Vagina (tissue), 2 donors: ENCODE measurements at regions not wholly inside any gene's neighbourhood (a gene's known extent, or its start where the extent isn't known, plus 50 kb on each side); places are given as distances from the start of the nearest gene placed in this dataset.

Experiments used
- DNase-seq, 2 donors: peaks; one replicate each; pipeline ENCODE4 v3.0.0-alpha.2; 2017; ENCODE audit errors: extremely low spot score in 2 of 2
- H3K27ac ChIP-seq: fragments of 200-600 bp; sonication (generic); one replicate; pipeline ENCODE4 v1.5.1; 2019
- H3K27me3 ChIP-seq: fragments of 200-600 bp; sonication (generic); one replicate; pipeline ENCODE4 v1.5.1; 2019
- H3K36me3 ChIP-seq, 2 donors: fragments of 200-600 bp; sonication (generic); one replicate each; pipeline ENCODE4 v1.5.1; 2017 to 2019
- H3K4me1 ChIP-seq: fragments of 200-600 bp; sonication (generic); one replicate; pipeline ENCODE4 v1.5.1; 2019
- H3K4me3 ChIP-seq, 2 donors: fragments of 200-600 bp; sonication (generic); 1 replicate in 1 of 2; 2 replicates in 1 of 2; pipeline ENCODE4 v1.5.1; 2016 to 2019
- H3K9me3 ChIP-seq: fragments of 200-600 bp; sonication (generic); one replicate; pipeline ENCODE4 v1.5.1; 2019
- CTCF ChIP-seq, 3 experiments: fragments of 450-650 bp in 2 of 3; fragments of 200-600 bp in 1 of 3; sonication (generic) in 1 of 3; IDR thresholded peaks; one replicate each; pipeline ENCODE4 v1.5.1; 2017 to 2019; ENCODE audit warnings: antibody characterized with exemption in 3 of 3, mild to moderate bottlenecking in 2 of 3, moderate library complexity in 2 of 3
- POLR2A ChIP-seq, 2 donors: fragments of 450-650 bp; IDR thresholded peaks; one replicate each; pipeline ENCODE4 v1.6.1; 2017; ENCODE audit warnings: antibody characterized with exemption in 2 of 2, mild to moderate bottlenecking in 2 of 2, moderate library complexity in 2 of 2
- POLR2AphosphoS5 ChIP-seq, 2 donors: sonication (generic); formaldehyde crosslinking; IDR thresholded peaks; one replicate each; pipeline ENCODE4 v1.9.0; 2017; ENCODE audit warnings: antibody characterized with exemption in 2 of 2, mild to moderate bottlenecking in 2 of 2, low read depth in 1 of 2; ENCODE audit not compliant: insufficient read depth in 1 of 2
- intact Hi-C: fragments of 100-400 bp; cut with DNase I; formaldehyde crosslinking; loops from one replicate; pipeline ENCODE4 v1.15.1; 2023

- Histone ChIP-seq H3K4me1 (peaks cover 9% of the 10 kb centered on the region), H3K27ac (no peak overlapping the region), H3K9me3 (no peaks in the 10 kb centered on the region), H3K27me3 (no peaks in the 10 kb centered on the region), H3K36me3 (no peaks in the 10 kb centered on the region), H3K4me3 (no peak overlapping the region)
- DNase-seq = no peak
- TF ChIP-seq POLR2A (IDR thresholded peaks at IDR 0.05) (no peak), CTCF (IDR thresholded peaks at IDR 0.05) (no peak), POLR2AphosphoS5 (IDR thresholded peaks at IDR 0.05; ENCODE audit: insufficient read depth in 1 of 2, low read depth in 1 of 2) (no peak)
- intact Hi-C loops = no loop called here
These were observed 78.9 kb downstream of the FOXL3 start for GRCh38 chr7:368651-369475.

GRCh38 chr7:369476-370258, 79.7 kb downstream of the FOXL3 start:
- no peak overlapping the region for H3K27ac ChIP-seq
- DNase-seq = no peak

DNA sequence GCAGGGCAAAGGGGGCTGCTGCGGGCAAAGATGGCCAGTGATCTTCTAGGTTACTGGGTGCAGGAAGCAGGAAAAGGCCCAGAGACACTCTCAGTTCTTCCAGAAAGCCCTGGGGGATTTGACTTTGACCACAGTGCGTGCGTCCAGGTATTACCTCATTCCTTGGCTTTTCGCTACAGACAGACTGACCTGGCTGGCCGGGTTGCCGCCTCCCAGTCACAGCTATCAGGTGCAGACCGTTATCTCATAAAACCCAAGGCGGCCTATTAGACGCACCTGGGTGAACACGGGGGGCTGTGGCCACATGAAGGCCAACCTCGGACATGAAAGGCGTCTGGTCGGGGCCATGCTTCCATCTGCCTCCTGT, 80.3 kb downstream of the FOXL3 start:
- intact Hi-C loops = no loop called here
- no peak overlapping the region for H3K27ac ChIP-seq
- no peak overlapping the region for H3K4me3 ChIP-seq
- H3K4me1 ChIP-seq = peaks cover 9% of the 10 kb centered on the region
- no peaks in the 10 kb centered on the region for H3K36me3 ChIP-seq
- H3K27me3 ChIP-seq = no peaks in the 10 kb centered on the region
- no peak for TF ChIP-seq POLR2A (IDR thresholded peaks at IDR 0.05)
- TF ChIP-seq POLR2AphosphoS5 (IDR thresholded peaks at IDR 0.05; ENCODE audit: insufficient read depth in 1 of 2, low read depth in 1 of 2) = no peak
- no peak for TF ChIP-seq CTCF (IDR thresholded peaks at IDR 0.05)
- no peaks in the 10 kb centered on the region for H3K9me3 ChIP-seq
- DNase-seq = no peak

More at GRCh38 chr7:369476-370258, 79.7 kb downstream of the FOXL3 start:
- intact Hi-C loops = no loop called here
- H3K4me3 ChIP-seq = no peak overlapping the region
- H3K36me3 ChIP-seq = no peaks in the 10 kb centered on the region
- no peaks in the 10 kb centered on the region for H3K27me3 ChIP-seq
- H3K9me3 ChIP-seq = no peaks in the 10 kb centered on the region
- H3K4me1 ChIP-seq = peaks cover 9% of the 10 kb centered on the region
- TF ChIP-seq CTCF (IDR thresholded peaks at IDR 0.05) (no peak), POLR2AphosphoS5 (IDR thresholded peaks at IDR 0.05; ENCODE audit: insufficient read depth in 1 of 2, low read depth in 1 of 2) (no peak), POLR2A (IDR thresholded peaks at IDR 0.05) (no peak)

DNA sequence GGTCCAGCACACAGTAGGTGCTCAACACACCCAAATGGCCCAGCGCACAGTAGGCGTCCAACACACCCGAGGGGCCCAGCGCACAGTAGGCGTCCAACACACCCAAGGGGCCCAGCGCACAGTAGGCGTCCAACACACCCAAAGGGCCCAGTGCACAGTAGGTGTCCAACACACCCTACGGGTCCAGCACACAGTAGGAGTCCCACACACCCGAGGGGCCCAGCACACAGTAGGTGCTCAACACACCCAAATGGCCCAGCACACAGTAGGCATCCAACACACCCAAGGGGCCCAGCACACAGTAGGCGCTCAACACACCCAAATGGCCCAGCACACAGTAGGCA, 80.8 kb downstream of the FOXL3 start:
- H3K27ac ChIP-seq = no peak overlapping the region
- H3K9me3 ChIP-seq = no peaks in the 10 kb centered on the region
- TF ChIP-seq CTCF (IDR thresholded peaks at IDR 0.05) (no peak), POLR2AphosphoS5 (IDR thresholded peaks at IDR 0.05; ENCODE audit: insufficient read depth in 1 of 2, low read depth in 1 of 2) (no peak), POLR2A (IDR thresholded peaks at IDR 0.05) (no peak)
- no peaks in the 10 kb centered on the region for H3K27me3 ChIP-seq
- no peaks in the 10 kb centered on the region for H3K36me3 ChIP-seq
- intact Hi-C loops = no loop called here
- DNase-seq = no peak
- H3K4me3 ChIP-seq = no peak overlapping the region
- H3K4me1 ChIP-seq = peaks cover 9% of the 10 kb centered on the region
